ENCODE measurements at regions not wholly inside any gene's neighbourhood (a gene's known extent, or its start where the extent isn't known, plus 50 kb on each side); places are given as distances from the start of the nearest gene placed in this dataset.

DNA sequence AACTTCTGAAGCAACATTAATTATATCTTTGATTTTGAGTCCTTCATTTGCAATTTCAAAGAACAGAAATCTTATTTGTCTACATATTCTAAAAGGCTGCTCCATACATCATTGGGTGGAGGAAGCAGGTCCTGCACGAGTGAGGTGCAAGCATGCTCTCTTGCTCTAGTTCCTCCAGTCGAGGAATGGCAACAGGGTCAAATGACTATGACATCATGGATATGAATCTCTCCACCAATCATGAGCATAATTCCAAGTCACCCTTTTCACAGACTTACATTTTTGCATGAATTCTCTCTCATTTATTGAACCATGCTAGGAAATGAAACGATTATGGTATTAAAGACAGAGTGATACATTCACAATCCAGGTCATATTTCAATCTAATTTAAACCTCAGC lies 608.8 kb upstream of the SOX11 start:
- H3K36me3 ChIP-seq (ENCODE audit: insufficient read depth, low read length) = no peaks in the 10 kb centered on the region
- no peaks in the 10 kb centered on the region for H3F3A ChIP-seq (ENCODE audit: low read depth)
- no peaks in the 10 kb centered on the region for H3K79me2 ChIP-seq (ENCODE audit: insufficient read depth, low read length)
- H3K4me3 ChIP-seq (ENCODE audit: low read length, poor library complexity, severe bottlenecking) = no peak overlapping the region
- TF ChIP-seq, protein P1, sequence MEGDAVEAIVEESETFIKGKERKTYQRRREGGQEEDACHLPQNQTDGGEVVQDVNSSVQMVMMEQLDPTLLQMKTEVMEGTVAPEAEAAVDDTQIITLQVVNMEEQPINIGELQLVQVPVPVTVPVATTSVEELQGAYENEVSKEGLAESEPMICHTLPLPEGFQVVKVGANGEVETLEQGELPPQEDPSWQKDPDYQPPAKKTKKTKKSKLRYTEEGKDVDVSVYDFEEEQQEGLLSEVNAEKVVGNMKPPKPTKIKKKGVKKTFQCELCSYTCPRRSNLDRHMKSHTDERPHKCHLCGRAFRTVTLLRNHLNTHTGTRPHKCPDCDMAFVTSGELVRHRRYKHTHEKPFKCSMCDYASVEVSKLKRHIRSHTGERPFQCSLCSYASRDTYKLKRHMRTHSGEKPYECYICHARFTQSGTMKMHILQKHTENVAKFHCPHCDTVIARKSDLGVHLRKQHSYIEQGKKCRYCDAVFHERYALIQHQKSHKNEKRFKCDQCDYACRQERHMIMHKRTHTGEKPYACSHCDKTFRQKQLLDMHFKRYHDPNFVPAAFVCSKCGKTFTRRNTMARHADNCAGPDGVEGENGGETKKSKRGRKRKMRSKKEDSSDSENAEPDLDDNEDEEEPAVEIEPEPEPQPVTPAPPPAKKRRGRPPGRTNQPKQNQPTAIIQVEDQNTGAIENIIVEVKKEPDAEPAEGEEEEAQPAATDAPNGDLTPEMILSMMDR (conservative IDR thresholded peaks at IDR 0.05; ENCODE audit: low read length) = no peak
- TF ChIP-seq EZH2phosphoT487 (IDR thresholded peaks at IDR 0.05; ENCODE audit: borderline replicate concordance) = no peak
- no peaks in the 10 kb centered on the region for H3K27me3 ChIP-seq (ENCODE audit: insufficient read depth, low read length, poor library complexity, severe bottlenecking)
- H3K9me3 ChIP-seq (ENCODE audit: insufficient read depth, low read depth, low read length) = no peaks in the 10 kb centered on the region
- no peak overlapping the region for H3K4me2 ChIP-seq (ENCODE audit: low read depth, low read length, poor library complexity, severe bottlenecking)
- H2AFZ ChIP-seq (ENCODE audit: low read length) = no peak overlapping the region
- no peaks in the 10 kb centered on the region for H3K4me1 ChIP-seq (ENCODE audit: insufficient read depth, low read length, poor library complexity, severe bottlenecking)
- H4K20me1 ChIP-seq (ENCODE audit: insufficient read depth, low read length, poor library complexity, severe bottlenecking) = no peaks in the 10 kb centered on the region
- no peaks in the 10 kb centered on the region for H3K9me2 ChIP-seq (replicated peaks; ENCODE audit: low read depth, low read length)
- H3K9ac ChIP-seq (ENCODE audit: low read depth, low read length, poor library complexity, severe bottlenecking) = no peak overlapping the region

DNA sequence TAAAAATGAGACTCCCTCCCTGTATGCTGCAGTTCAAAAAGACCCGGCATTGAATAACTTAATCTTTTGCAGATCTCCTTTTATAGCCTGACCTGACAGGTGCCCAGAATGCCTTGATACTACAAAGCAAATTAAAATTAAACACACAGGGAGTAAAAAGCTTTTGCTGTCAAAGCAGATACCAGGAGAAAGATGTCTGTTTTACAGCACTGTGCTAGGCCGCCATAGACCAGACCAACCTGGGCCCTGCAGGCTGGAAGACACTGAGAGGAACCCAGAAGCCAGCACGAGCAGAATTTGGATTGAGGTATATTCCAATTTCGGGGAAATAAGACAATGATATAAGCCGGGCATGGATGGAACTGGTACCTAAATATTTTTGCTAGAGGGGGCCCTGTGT lies 602.8 kb upstream of the SOX11 start:
- Histone ChIP-seq H3K9me3 (ENCODE audit: insufficient read depth, low read depth, low read length) (no peaks in the 10 kb centered on the region), H2AFZ (ENCODE audit: low read length) (no peak overlapping the region), H3K4me1 (ENCODE audit: insufficient read depth, low read length, poor library complexity, severe bottlenecking) (no peaks in the 10 kb centered on the region), H3K4me2 (ENCODE audit: low read depth, low read length, poor library complexity, severe bottlenecking) (no peak overlapping the region), H3K79me2 (ENCODE audit: insufficient read depth, low read length) (no peaks in the 10 kb centered on the region), H3K36me3 (ENCODE audit: insufficient read depth, low read length) (no peaks in the 10 kb centered on the region), H4K20me1 (ENCODE audit: insufficient read depth, low read length, poor library complexity, severe bottlenecking) (no peaks in the 10 kb centered on the region), H3K9me2 (replicated peaks; ENCODE audit: low read depth, low read length) (no peaks in the 10 kb centered on the region), H3K4me3 (ENCODE audit: low read length, poor library complexity, severe bottlenecking) (no peak overlapping the region), H3K27me3 (ENCODE audit: insufficient read depth, low read length, poor library complexity, severe bottlenecking) (no peaks in the 10 kb centered on the region), H3F3A (ENCODE audit: low read depth) (no peaks in the 10 kb centered on the region), H3K9ac (ENCODE audit: low read depth, low read length, poor library complexity, severe bottlenecking) (no peak overlapping the region)
- TF ChIP-seq, protein P1 (conservative IDR thresholded peaks at IDR 0.05; ENCODE audit: low read length) = no peak
- TF ChIP-seq EZH2phosphoT487 (IDR thresholded peaks at IDR 0.05; ENCODE audit: borderline replicate concordance) = no peak

DNA sequence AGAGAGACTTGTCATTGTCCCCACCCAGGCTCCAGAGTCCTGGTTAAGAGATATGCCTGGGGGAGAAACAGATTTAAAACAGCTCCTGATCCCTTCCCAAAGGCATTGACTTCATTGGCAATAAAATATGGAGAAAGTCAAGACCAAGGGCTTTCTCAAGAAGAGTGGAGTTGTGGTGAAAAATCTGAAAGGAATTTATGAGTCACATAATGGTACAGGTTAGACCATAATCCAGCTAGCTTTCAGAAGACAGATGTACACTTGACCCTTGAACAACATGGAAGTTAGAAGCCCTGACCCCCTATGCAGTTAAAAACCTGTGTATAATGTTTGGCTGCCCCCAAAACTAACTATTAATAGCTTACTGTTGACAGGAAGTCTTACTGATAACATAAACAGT lies 599.1 kb upstream of the SOX11 start:
- no peaks in the 10 kb centered on the region for H3K9me2 ChIP-seq (replicated peaks; ENCODE audit: low read depth, low read length)
- TF ChIP-seq, protein P1 (conservative IDR thresholded peaks at IDR 0.05; ENCODE audit: low read length) = no peak
- TF ChIP-seq EZH2phosphoT487 (IDR thresholded peaks at IDR 0.05; ENCODE audit: borderline replicate concordance) = no peak
- no peaks in the 10 kb centered on the region for H3K27me3 ChIP-seq (ENCODE audit: insufficient read depth, low read length, poor library complexity, severe bottlenecking)
- no peaks in the 10 kb centered on the region for H3K9me3 ChIP-seq (ENCODE audit: insufficient read depth, low read depth, low read length)
- H3K4me1 ChIP-seq (ENCODE audit: insufficient read depth, low read length, poor library complexity, severe bottlenecking) = no peaks in the 10 kb centered on the region
- no peaks in the 10 kb centered on the region for H3K36me3 ChIP-seq (ENCODE audit: insufficient read depth, low read length)
- no peak overlapping the region for H3K4me2 ChIP-seq (ENCODE audit: low read depth, low read length, poor library complexity, severe bottlenecking)
- H3K9ac ChIP-seq (ENCODE audit: low read depth, low read length, poor library complexity, severe bottlenecking) = no peak overlapping the region
- no peaks in the 10 kb centered on the region for H3F3A ChIP-seq (ENCODE audit: low read depth)
- no peaks in the 10 kb centered on the region for H3K79me2 ChIP-seq (ENCODE audit: insufficient read depth, low read length)
- H2AFZ ChIP-seq (ENCODE audit: low read length) = no peak overlapping the region
- H3K4me3 ChIP-seq (ENCODE audit: low read length, poor library complexity, severe bottlenecking) = no peak overlapping the region
- H4K20me1 ChIP-seq (ENCODE audit: insufficient read depth, low read length, poor library complexity, severe bottlenecking) = no peaks in the 10 kb centered on the region
